SK-N-SH treated with all-trans-retinoic acid at 6 μM for 48 hours (cell line): ENCODE measurements at regions not wholly inside any gene's neighbourhood (a gene's known extent, or its start where the extent isn't known, plus 50 kb on each side); places are given as distances from the start of the nearest gene placed in this dataset.

Experiments
- ATAC-seq: fragments of 200-7000 bp; cut with Tn5 transposase; 3 replicates; pipeline ENCODE4 v1.9.1; 2020; ENCODE audit warnings: mild to moderate bottlenecking, moderate library complexity
- ARNTL ChIP-seq: fragments of 450-650 bp; formaldehyde crosslinking; IDR thresholded peaks from 2 replicates; pipeline ENCODE4 v1.5.0; 2020; ENCODE audit warnings: low read depth, mild to moderate bottlenecking, moderate library complexity, borderline replicate concordance
- BACH2 ChIP-seq: fragments of 250-450 bp; sonication (Bioruptor Pico); IDR thresholded peaks from 2 replicates; pipeline ENCODE4 v1.9.0; 2021; ENCODE audit warnings: mild to moderate bottlenecking, borderline replicate concordance
- CSDC2 ChIP-seq: fragments of 250-450 bp; sonication (Bioruptor Pico); IDR thresholded peaks from 2 replicates; pipeline ENCODE4 v1.5.0; 2020; ENCODE audit warnings: mild to moderate bottlenecking, moderate library complexity
- GLIS3 ChIP-seq: fragments of 250-450 bp; sonication (Bioruptor Pico); IDR thresholded peaks from 2 replicates; pipeline ENCODE4 v1.5.0; 2020; ENCODE audit warnings: mild to moderate bottlenecking, moderate library complexity
- ISL1 ChIP-seq: fragments of 250-450 bp; sonication (Bioruptor Pico); IDR thresholded peaks from 2 replicates; pipeline ENCODE4 v2.1.2; 2022; ENCODE audit warnings: mild to moderate bottlenecking, moderate library complexity
- OSR1 ChIP-seq: fragments of 250-450 bp; sonication (Bioruptor Pico); IDR thresholded peaks from 2 replicates; pipeline ENCODE4 v1.8.0; 2022; ENCODE audit warnings: moderate library complexity, mild to moderate bottlenecking, inconsistent platforms
- PATZ1 ChIP-seq: fragments of 250-450 bp; sonication (Bioruptor Pico); IDR thresholded peaks from 2 replicates; pipeline ENCODE4 v1.8.0; 2020; ENCODE audit warnings: mild to moderate bottlenecking, moderate library complexity, borderline replicate concordance
- PPARA ChIP-seq: fragments of 250-450 bp; sonication (Bioruptor Pico); IDR thresholded peaks from 2 replicates; pipeline ENCODE4 v1.5.0; 2020; ENCODE audit warnings: mild to moderate bottlenecking, borderline replicate concordance
- RARB ChIP-seq: fragments of 250-450 bp; sonication (Bioruptor Pico); IDR thresholded peaks from 2 replicates; pipeline ENCODE4 v1.8.0; 2021; ENCODE audit warnings: mild to moderate bottlenecking, moderate library complexity
- SNAI2 ChIP-seq: fragments of 250-450 bp; sonication (Bioruptor Pico); IDR thresholded peaks from 2 replicates; pipeline ENCODE4 v1.5.0; 2020; ENCODE audit warnings: mild to moderate bottlenecking, moderate library complexity
- ZC3H10 ChIP-seq: fragments of 250-450 bp; sonication (Bioruptor Pico); IDR thresholded peaks from 2 replicates; pipeline ENCODE4 v1.5.1; 2021; ENCODE audit warnings: mild to moderate bottlenecking, moderate library complexity
- ZFP30 ChIP-seq: fragments of 450-650 bp; formaldehyde crosslinking; IDR thresholded peaks from 2 replicates; pipeline ENCODE4 v1.5.0; 2022; ENCODE audit warnings: mild to moderate bottlenecking, moderate library complexity
- ZNF565 ChIP-seq: fragments of 450-650 bp; formaldehyde crosslinking; conservative IDR thresholded peaks from 2 replicates; pipeline ENCODE4 v1.5.0; 2020; ENCODE audit warnings: low read depth, mild to moderate bottlenecking, moderate library complexity
- ZNF70 ChIP-seq: fragments of 450-650 bp; formaldehyde crosslinking; IDR thresholded peaks from 2 replicates; pipeline ENCODE4 v1.5.0; 2020; ENCODE audit warnings: mild to moderate bottlenecking, moderate library complexity
- TF ChIP-seq, protein P1 (sequence below): fragments of 250-450 bp; sonication (Bioruptor Pico); IDR thresholded peaks from 2 replicates; pipeline ENCODE4 v1.5.1; 2020; ENCODE audit warnings: low read depth, mild to moderate bottlenecking, moderate library complexity
- TF ChIP-seq, protein P2 (sequence below): fragments of 250-450 bp; sonication (Bioruptor Pico); IDR thresholded peaks from 2 replicates; pipeline ENCODE4 v1.8.0; 2021; ENCODE audit warnings: low read depth, mild to moderate bottlenecking, moderate library complexity, borderline replicate concordance
- TF ChIP-seq, protein P3 (sequence below): fragments of 250-450 bp; sonication (Bioruptor Pico); IDR thresholded peaks from 2 replicates; pipeline ENCODE4 v1.5.1; 2021; ENCODE audit warnings: mild to moderate bottlenecking, moderate library complexity
- TF ChIP-seq, protein P4 (sequence below): fragments of 250-450 bp; sonication (Bioruptor Pico); IDR thresholded peaks from 2 replicates; pipeline ENCODE4 v1.5.0; 2020; ENCODE audit warnings: mild to moderate bottlenecking, moderate library complexity

DNA sequence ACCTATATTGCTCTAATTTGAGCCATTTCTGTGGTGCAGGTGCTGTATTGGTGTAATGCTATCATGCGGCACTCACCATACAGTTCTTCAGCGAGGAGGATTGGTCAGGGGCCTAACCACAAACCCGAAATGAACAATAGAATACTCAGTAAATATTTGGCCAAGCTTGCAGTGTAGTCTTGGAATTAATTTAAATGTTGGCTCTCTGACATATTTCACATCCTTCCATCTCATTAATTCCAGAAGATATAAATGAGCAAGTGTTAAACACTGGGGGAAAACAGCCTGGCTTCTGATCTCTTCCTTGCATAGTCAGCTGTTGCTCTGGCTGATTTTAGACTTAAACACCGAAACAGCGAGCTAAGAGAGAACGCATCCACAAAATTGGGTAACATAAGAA is 663.1 kb upstream of the GHITM start:
- TF ChIP-seq, protein P1, sequence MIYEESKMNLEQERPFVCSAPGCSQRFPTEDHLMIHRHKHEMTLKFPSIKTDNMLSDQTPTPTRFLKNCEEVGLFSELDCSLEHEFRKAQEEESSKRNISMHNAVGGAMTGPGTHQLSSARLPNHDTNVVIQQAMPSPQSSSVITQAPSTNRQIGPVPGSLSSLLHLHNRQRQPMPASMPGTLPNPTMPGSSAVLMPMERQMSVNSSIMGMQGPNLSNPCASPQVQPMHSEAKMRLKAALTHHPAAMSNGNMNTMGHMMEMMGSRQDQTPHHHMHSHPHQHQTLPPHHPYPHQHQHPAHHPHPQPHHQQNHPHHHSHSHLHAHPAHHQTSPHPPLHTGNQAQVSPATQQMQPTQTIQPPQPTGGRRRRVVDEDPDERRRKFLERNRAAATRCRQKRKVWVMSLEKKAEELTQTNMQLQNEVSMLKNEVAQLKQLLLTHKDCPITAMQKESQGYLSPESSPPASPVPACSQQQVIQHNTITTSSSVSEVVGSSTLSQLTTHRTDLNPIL (CRISPR knock-in tag), result no peak
- ATAC-seq, result no peak

DNA sequence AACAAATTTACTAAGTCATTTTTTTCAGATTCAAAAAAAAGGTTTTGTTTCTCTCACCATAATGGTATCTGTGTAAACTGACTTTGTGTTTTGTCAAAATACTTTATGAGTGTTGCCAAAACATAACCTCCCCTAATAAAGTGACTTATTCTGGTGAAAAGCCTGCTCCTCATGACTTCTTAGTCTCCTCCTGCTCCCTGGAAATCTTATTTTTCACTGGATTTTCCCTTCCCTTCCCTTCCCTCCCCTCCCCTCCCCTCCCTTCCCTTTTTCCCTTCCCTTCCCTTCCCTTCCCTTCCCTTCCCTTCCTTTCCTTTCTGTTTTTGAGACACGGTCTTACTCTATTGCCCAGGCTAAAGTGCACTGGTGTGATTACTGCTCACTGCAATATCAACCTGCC is 650.1 kb upstream of the GHITM start:
- ATAC-seq, result no peak

DNA sequence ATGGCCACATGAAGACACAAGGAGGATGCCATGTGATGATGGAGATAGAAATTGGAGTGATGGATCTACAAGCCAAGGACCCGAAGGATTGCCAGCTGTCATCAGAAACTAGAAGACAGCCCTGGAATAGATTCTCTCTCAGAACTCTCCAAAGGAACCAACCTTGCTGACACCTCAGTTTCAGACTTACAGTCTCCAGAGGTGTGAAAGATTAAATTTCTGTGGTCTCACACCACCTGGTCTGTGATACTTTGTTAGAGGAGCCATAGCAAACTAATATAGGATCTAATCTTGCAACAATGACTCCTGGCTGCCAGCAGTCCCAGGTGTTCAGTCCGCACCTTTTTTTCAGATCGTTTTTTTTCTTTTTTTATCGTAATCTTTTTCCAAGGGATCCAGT is 647.3 kb upstream of the GHITM start:
- ATAC-seq, result no peak
- TF ChIP-seq BACH2 (CRISPR knock-in tag), result no peak
- TF ChIP-seq ZC3H10 (CRISPR knock-in tag), result no peak

More for the DNA sequence above, 650.1 kb upstream of the GHITM start:
- TF ChIP-seq OSR1 (CRISPR knock-in tag) (no peak), ISL1 (CRISPR knock-in tag) (no peak), ZFP30 (CRISPR knock-in tag) (no peak), PPARA (CRISPR knock-in tag) (no peak), CSDC2 (CRISPR knock-in tag) (no peak), ZNF70 (CRISPR knock-in tag) (no peak), BACH2 (CRISPR knock-in tag) (no peak), GLIS3 (CRISPR knock-in tag) (no peak), PATZ1 (CRISPR knock-in tag) (no peak), RARB (CRISPR knock-in tag) (no peak), ZNF565 (CRISPR knock-in tag) (no peak), ARNTL (CRISPR knock-in tag) (no peak), SNAI2 (CRISPR knock-in tag) (no peak)
- TF ChIP-seq, protein P2, sequence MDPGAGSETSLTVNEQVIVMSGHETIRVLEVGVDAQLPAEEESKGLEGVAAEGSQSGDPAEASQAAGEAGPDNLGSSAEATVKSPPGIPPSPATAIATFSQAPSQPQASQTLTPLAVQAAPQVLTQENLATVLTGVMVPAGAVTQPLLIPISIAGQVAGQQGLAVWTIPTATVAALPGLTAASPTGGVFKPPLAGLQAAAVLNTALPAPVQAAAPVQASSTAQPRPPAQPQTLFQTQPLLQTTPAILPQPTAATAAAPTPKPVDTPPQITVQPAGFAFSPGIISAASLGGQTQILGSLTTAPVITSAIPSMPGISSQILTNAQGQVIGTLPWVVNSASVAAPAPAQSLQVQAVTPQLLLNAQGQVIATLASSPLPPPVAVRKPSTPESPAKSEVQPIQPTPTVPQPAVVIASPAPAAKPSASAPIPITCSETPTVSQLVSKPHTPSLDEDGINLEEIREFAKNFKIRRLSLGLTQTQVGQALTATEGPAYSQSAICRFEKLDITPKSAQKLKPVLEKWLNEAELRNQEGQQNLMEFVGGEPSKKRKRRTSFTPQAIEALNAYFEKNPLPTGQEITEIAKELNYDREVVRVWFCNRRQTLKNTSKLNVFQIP (CRISPR knock-in tag), result no peak
- TF ChIP-seq, protein P3, sequence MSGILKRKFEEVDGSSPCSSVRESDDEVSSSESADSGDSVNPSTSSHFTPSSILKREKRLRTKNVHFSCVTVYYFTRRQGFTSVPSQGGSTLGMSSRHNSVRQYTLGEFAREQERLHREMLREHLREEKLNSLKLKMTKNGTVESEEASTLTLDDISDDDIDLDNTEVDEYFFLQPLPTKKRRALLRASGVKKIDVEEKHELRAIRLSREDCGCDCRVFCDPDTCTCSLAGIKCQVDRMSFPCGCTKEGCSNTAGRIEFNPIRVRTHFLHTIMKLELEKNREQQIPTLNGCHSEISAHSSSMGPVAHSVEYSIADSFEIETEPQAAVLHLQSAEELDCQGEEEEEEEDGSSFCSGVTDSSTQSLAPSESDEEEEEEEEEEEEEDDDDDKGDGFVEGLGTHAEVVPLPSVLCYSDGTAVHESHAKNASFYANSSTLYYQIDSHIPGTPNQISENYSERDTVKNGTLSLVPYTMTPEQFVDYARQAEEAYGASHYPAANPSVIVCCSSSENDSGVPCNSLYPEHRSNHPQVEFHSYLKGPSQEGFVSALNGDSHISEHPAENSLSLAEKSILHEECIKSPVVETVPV (CRISPR knock-in tag), result no peak
- TF ChIP-seq, protein P4, sequence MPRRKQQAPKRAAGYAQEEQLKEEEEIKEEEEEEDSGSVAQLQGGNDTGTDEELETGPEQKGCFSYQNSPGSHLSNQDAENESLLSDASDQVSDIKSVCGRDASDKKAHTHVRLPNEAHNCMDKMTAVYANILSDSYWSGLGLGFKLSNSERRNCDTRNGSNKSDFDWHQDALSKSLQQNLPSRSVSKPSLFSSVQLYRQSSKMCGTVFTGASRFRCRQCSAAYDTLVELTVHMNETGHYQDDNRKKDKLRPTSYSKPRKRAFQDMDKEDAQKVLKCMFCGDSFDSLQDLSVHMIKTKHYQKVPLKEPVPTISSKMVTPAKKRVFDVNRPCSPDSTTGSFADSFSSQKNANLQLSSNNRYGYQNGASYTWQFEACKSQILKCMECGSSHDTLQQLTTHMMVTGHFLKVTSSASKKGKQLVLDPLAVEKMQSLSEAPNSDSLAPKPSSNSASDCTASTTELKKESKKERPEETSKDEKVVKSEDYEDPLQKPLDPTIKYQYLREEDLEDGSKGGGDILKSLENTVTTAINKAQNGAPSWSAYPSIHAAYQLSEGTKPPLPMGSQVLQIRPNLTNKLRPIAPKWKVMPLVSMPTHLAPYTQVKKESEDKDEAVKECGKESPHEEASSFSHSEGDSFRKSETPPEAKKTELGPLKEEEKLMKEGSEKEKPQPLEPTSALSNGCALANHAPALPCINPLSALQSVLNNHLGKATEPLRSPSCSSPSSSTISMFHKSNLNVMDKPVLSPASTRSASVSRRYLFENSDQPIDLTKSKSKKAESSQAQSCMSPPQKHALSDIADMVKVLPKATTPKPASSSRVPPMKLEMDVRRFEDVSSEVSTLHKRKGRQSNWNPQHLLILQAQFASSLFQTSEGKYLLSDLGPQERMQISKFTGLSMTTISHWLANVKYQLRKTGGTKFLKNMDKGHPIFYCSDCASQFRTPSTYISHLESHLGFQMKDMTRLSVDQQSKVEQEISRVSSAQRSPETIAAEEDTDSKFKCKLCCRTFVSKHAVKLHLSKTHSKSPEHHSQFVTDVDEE, result no peak

DNA sequence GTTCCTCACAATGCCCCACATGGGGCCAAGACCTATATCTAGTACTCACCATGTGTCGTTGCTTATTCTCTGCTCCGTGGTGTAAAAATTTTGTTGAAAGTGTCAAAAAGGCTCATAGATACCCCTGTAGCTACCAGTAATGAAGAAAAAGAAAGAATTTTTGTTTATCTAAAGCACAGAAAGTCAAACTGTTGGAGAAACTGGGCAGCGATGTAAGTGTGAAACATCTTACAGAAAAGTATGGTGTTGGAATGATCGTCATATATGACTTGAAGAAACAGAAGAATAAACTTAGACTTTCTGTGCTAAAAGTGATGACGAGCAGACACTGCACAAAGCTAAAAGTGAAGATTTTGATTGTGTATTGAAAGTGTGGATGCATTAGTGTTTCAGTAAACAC is 626.6 kb upstream of the GHITM start:
- TF ChIP-seq SNAI2 (CRISPR knock-in tag) (no peak), PATZ1 (CRISPR knock-in tag) (no peak)
- TF ChIP-seq, protein P1 (CRISPR knock-in tag), result no peak

More for the DNA sequence above, 626.6 kb upstream of the GHITM start:
- no peak for ATAC-seq
